HepG2 (cell line): ENCODE measurements at regions not wholly inside any gene's neighbourhood (a gene's known extent, or its start where the extent isn't known, plus 50 kb on each side); places are given as distances from the start of the nearest gene placed in this dataset.

Source experiments
- ATAC-seq: fragments of 200-7000 bp; cut with Tn5 transposase; 3 replicates; pipeline ENCODE4 v1.9.1; 2020; ENCODE audit warnings: mild to moderate bottlenecking, moderate library complexity
- BruUV-seq: library from RNA; stranded (reverse); fragments of 400-500 nt; replicated peaks from 2 replicates; lab custom pipeline; 2021; lab: Mats Ljungman, UMichigan
- CTCF ChIA-PET: fragments of 300-600 bp; formaldehyde crosslinking; extraction: SDS; loops from one replicate; lab custom pipeline; 2021; ENCODE audit warnings: low total read pairs, inconsistent platforms, low intra/inter-chr PET ratio; lab: Yijun Ruan, JAX
- POLR2A ChIA-PET: fragments of 350-600 bp; sonication (Branson Sonifier 250); formaldehyde crosslinking; loops from one replicate; lab custom pipeline; 2020; ENCODE audit warnings: antibody characterized with exemption, inconsistent platforms; lab: Yijun Ruan, JAX
- DNase-seq: peaks from one replicate; pipeline ENCODE4 v3.0.0-alpha.2; 2015; ENCODE audit warnings: low spot score
- FAIRE-seq: peaks from 3 replicates; lab custom pipeline; 2011; peaks lifted over from hg19 to GRCh38; lab: Jason Lieb, UNC
- H2AFZ ChIP-seq: one replicate; pipeline ENCODE4 v1.6.1; 2011; ENCODE audit warnings: low read length, inconsistent platforms
- H3K27ac ChIP-seq: fragments of 300-600 bp; 3 replicates; pipeline ENCODE4 v1.8.0; 2011; ENCODE audit warnings: mixed run types, mild to moderate bottlenecking, mixed read lengths, low read length, inconsistent platforms; ENCODE audit not compliant: insufficient read depth; ENCODE audit errors: extremely low read length
- H3K27me3 ChIP-seq, 2 experiments: fragments of 200-600 bp in 1 of 2; 2 replicates in 1 of 2; 3 replicates in 1 of 2; pipeline versions ENCODE4 v1.6.0 to v1.8.0; 2011; ENCODE audit warnings: low read length in 2 of 2, mild to moderate bottlenecking in 2 of 2, moderate library complexity in 2 of 2, inconsistent platforms in 1 of 2; ENCODE audit not compliant: insufficient read depth in 2 of 2, control insufficient read depth in 1 of 2
- H3K36me3 ChIP-seq, 2 experiments: fragments of 200-600 bp in 1 of 2; replicated peaks in 1 of 2; 2 replicates in 1 of 2; 3 replicates in 1 of 2; pipeline versions ENCODE4 v1.5.1 to v1.8.0; 2011; ENCODE audit warnings: low read length in 2 of 2, inconsistent platforms in 1 of 2; ENCODE audit not compliant: insufficient read depth in 2 of 2, control insufficient read depth in 1 of 2
- H3K4me1 ChIP-seq: 2 replicates; pipeline ENCODE4 v1.5.1; 2012; ENCODE audit warnings: low read length, inconsistent platforms; ENCODE audit not compliant: insufficient read depth
- H3K4me2 ChIP-seq: 2 replicates; pipeline ENCODE4 v1.6.0; 2011; ENCODE audit warnings: low read depth, low read length, inconsistent platforms
- H3K4me3 ChIP-seq, 3 experiments: fragments of 200-600 bp in 1 of 3; sonication (generic), shearing (Covaris generic) in 1 of 3; replicated peaks in 1 of 3; 2 replicates each; pipeline ENCODE4 v1.5.1; 2011 to 2016; ENCODE audit warnings: low read length in 3 of 3, inconsistent platforms in 2 of 3, low read depth in 2 of 3, mild to moderate bottlenecking in 2 of 3, control low read depth in 1 of 3, mixed read lengths in 1 of 3; ENCODE audit not compliant: insufficient read depth in 1 of 3
- H3K79me2 ChIP-seq: one replicate; pipeline ENCODE4 v1.6.1; 2011; ENCODE audit warnings: low read length, inconsistent platforms; ENCODE audit not compliant: insufficient read depth
- H3K9ac ChIP-seq: 2 replicates; pipeline ENCODE4 v1.6.0; 2011; ENCODE audit warnings: mild to moderate bottlenecking, low read depth, low read length, inconsistent platforms; ENCODE audit not compliant: insufficient read depth
- H3K9me3 ChIP-seq: 2 replicates; pipeline ENCODE4 v1.5.1; 2012; ENCODE audit warnings: mild to moderate bottlenecking, low read length
- H4K20me1 ChIP-seq: 2 replicates; pipeline ENCODE4 v1.6.0; 2011; ENCODE audit warnings: inconsistent platforms, mild to moderate bottlenecking, low read length, moderate library complexity; ENCODE audit not compliant: insufficient read depth
- ATF7 ChIP-seq, 2 experiments: fragments of 450-650 bp in 1 of 2; sonication (generic) in 1 of 2; formaldehyde crosslinking in 1 of 2; IDR thresholded peaks; 2 replicates each; pipeline versions ENCODE4 v1.4.0 to v1.6.1; 2016 to 2020; ENCODE audit warnings: antibody characterized with exemption in 1 of 2, mild to moderate bottlenecking in 1 of 2, missing genetic modification reagents in 1 of 2
- ATM ChIP-seq: fragments of 450-650 bp; IDR thresholded peaks from 2 replicates; pipeline ENCODE4 v1.7.1; 2017; ENCODE audit warnings: mild to moderate bottlenecking, borderline replicate concordance
- BRD4 ChIP-seq: sonication (generic); formaldehyde crosslinking; IDR thresholded peaks from 2 replicates; pipeline ENCODE4 v1.4.0; 2020; ENCODE audit warnings: missing genetic modification reagents
- CCDC6 ChIP-seq: sonication (generic); formaldehyde crosslinking; IDR thresholded peaks from 2 replicates; pipeline ENCODE4 v1.8.1; 2022; ENCODE audit warnings: mild to moderate bottlenecking, missing genetic modification reagents, moderate library complexity
- FIP1L1 ChIP-seq: fragments of 200-400 bp; formaldehyde crosslinking; IDR thresholded peaks from 2 replicates; pipeline ENCODE4 v1.6.1; 2018; ENCODE audit warnings: low read depth, mild to moderate bottlenecking, low read length, moderate library complexity, borderline replicate concordance; ENCODE audit not compliant: insufficient read depth
- GZF1 ChIP-seq: sonication (generic); formaldehyde crosslinking; IDR thresholded peaks from 2 replicates; pipeline ENCODE4 v1.5.1; 2020; ENCODE audit warnings: mild to moderate bottlenecking, missing genetic modification reagents
- HOXD1 ChIP-seq: sonication (generic); formaldehyde crosslinking; IDR thresholded peaks from 2 replicates; pipeline ENCODE4 v1.5.0; 2020; ENCODE audit warnings: missing genetic modification reagents
- JARID2 ChIP-seq: sonication (generic); formaldehyde crosslinking; IDR thresholded peaks from 2 replicates; pipeline ENCODE4 v1.8.1; 2023; ENCODE audit warnings: missing genetic modification reagents, inconsistent platforms; ENCODE audit not compliant: insufficient replicate concordance
- MAFF ChIP-seq: IDR thresholded peaks from 2 replicates; pipeline ENCODE4 v1.6.1; 2011; ENCODE audit warnings: low read depth, low read length, improper control_type of control experiment
- MAFK ChIP-seq, 2 experiments: IDR thresholded peaks in 1 of 2; conservative IDR thresholded peaks in 1 of 2; 2 replicates each; pipeline ENCODE4 v1.6.1; 2011; ENCODE audit warnings: improper control_type of control experiment in 2 of 2, low read length in 2 of 2
- POGZ ChIP-seq: sonication (generic); formaldehyde crosslinking; IDR thresholded peaks from 2 replicates; pipeline ENCODE4 v1.4.0; 2020; ENCODE audit warnings: mild to moderate bottlenecking, missing genetic modification reagents
- SKI ChIP-seq: fragments of 450-650 bp; IDR thresholded peaks from one replicate; pipeline ENCODE4 v1.6.1; 2018; ENCODE audit warnings: mild to moderate bottlenecking; ENCODE audit not compliant: partially characterized antibody
- SMAD3 ChIP-seq: sonication (generic); formaldehyde crosslinking; IDR thresholded peaks from 2 replicates; pipeline ENCODE4 v1.4.0; 2020; ENCODE audit warnings: missing genetic modification reagents
- SMARCE1 ChIP-seq: fragments of 450-650 bp; IDR thresholded peaks from 2 replicates; pipeline ENCODE4 v1.6.1; 2017; ENCODE audit warnings: borderline replicate concordance
- TCF7 ChIP-seq: sonication (generic); IDR thresholded peaks from 2 replicates; pipeline ENCODE4 v1.6.1; 2016; ENCODE audit warnings: antibody characterized with exemption, low read depth
- WIZ ChIP-seq: sonication (generic); formaldehyde crosslinking; IDR thresholded peaks from 2 replicates; pipeline ENCODE4 v1.5.1; 2020; ENCODE audit warnings: mild to moderate bottlenecking, missing genetic modification reagents
- ZBTB42 ChIP-seq: sonication (generic); formaldehyde crosslinking; IDR thresholded peaks from 2 replicates; pipeline ENCODE4 v1.5.0; 2020; ENCODE audit warnings: mild to moderate bottlenecking, missing genetic modification reagents
- ZFAT ChIP-seq: sonication (generic); formaldehyde crosslinking; conservative IDR thresholded peaks from 2 replicates; pipeline ENCODE4 v1.8.1; 2023; ENCODE audit warnings: missing genetic modification reagents, inconsistent platforms
- ZFP1 ChIP-seq: IDR thresholded peaks from 2 replicates; pipeline ENCODE4 v1.6.1; 2016
- ZNF792 ChIP-seq: IDR thresholded peaks from 2 replicates; pipeline ENCODE4 v1.6.1; 2016
- WGBS: methylation state at CpG from one replicate; pipeline ENCODE4 v1.1.6; 2017; ENCODE audit warnings: low lambda C conversion rate; 5-methylcytosine and 5-hydroxymethylcytosine counted together
- in situ Hi-C: cut with HindIII; loops from 2 replicates; pipeline ENCODE4 v1.10.0; 2017; ENCODE audit warnings: low pct_unique_long_range_greater_than_20kb; ENCODE audit not compliant: extremely low pct_ligation_motif_present
- intact Hi-C: fragments of 100-400 bp; cut with micrococcal nuclease; formaldehyde crosslinking; loops from one replicate; pipeline ENCODE4 v1.10.0; 2022; ENCODE audit not compliant: unreplicated experiment

GRCh38 chr11:95544095-95544856 is 245.3 kb downstream of the FAM76B start:
- TF ChIP-seq BRD4 (CRISPR knock-in tag): no peak
- TF ChIP-seq TCF7: no peak
- TF ChIP-seq ATM: no peak
- no peak for TF ChIP-seq SMARCE1
- no peak for TF ChIP-seq POGZ (CRISPR knock-in tag)
- no peak for TF ChIP-seq ZBTB42 (CRISPR knock-in tag)
- peak; percentile 40; the same call in 1 of the 2 replicates for TF ChIP-seq ATF7 (IDR thresholded peaks at IDR 0.05)
- no peak for TF ChIP-seq ATF7 (CRISPR knock-in tag; IDR thresholded peaks at IDR 0.05)
- TF ChIP-seq MAFK (conservative IDR thresholded peaks at IDR 0.05 in 1 of 2, IDR thresholded peaks at IDR 0.05 in 1 of 2; ENCODE audit: low read length in 2 of 2): peak; percentile 43 to 76; a peak in 3 of 4 replicates
- no peak for TF ChIP-seq GZF1 (CRISPR knock-in tag)
- no peak for TF ChIP-seq CCDC6 (CRISPR knock-in tag)
- TF ChIP-seq JARID2 (CRISPR knock-in tag): no peak
- no peak for TF ChIP-seq ZFP1
- no peak for TF ChIP-seq SKI
- TF ChIP-seq MAFF: peak; percentile 71
- TF ChIP-seq WIZ (CRISPR knock-in tag): no peak
- TF ChIP-seq HOXD1 (CRISPR knock-in tag): no peak
- TF ChIP-seq ZFAT (CRISPR knock-in tag): no peak
- TF ChIP-seq FIP1L1: no peak
- TF ChIP-seq ZNF792 (CRISPR knock-in tag): no peak
- TF ChIP-seq SMAD3: no peak
- TF ChIP-seq, all 625 proteins: peak for 3
- FAIRE-seq (no peak), ATAC-seq (no peak), DNase-seq (no peak)
- no peaks in the 10 kb centered on the region for H3K79me2 ChIP-seq
- H3K4me1 ChIP-seq: no peaks in the 10 kb centered on the region
- H3K4me3 ChIP-seq: no peak overlapping the region
- WGBS: 0% methylated on average over 3 of the region's 3 CpGs
- no peak overlapping the region for H3K4me2 ChIP-seq
- no peak overlapping the region for H3K9ac ChIP-seq
- no peaks in the 10 kb centered on the region for H3K36me3 ChIP-seq
- H4K20me1 ChIP-seq: no peaks in the 10 kb centered on the region
- POLR2A ChIA-PET: no interaction called here
- CTCF ChIA-PET: no interaction called here
- BruUV-seq: no TSS peak
- H3K27ac ChIP-seq: no peak overlapping the region
- H2AFZ ChIP-seq: no peak overlapping the region
- H3K27me3 ChIP-seq: peaks cover 0 to 2% of the 10 kb centered on the region in 2 experiments; a peak in 1 of 5 replicates
- no peaks in the 10 kb centered on the region for H3K9me3 ChIP-seq
- in situ Hi-C loops: no loop called here
- intact Hi-C loops: no loop called here
